ENCODE measurements at regions not wholly inside any gene's neighbourhood (a gene's known extent, or its start where the extent isn't known, plus 50 kb on each side); places are given as distances from the start of the nearest gene placed in this dataset.

DNA sequence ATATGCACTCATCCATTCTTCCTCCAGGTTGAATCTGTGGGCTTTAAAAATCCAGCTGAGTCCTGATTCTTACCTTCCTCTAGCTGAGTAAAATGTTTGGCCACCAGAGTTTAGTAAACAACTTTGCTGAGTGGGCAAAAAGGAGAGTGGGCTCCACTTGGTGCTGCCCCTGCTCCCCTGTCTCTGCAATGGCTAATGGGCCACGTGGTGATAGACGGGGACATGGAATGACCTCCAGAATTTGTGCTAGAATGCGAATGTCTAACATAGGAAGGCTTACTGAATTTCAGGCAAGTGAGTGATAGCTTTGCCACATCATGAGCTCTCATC is 137.3 kb upstream of the CES5A start:
- TF ChIP-seq CEBPB (IDR thresholded peaks at IDR 0.05): no peak
- TF ChIP-seq FOXM1 (IDR thresholded peaks at IDR 0.05; ENCODE audit: borderline replicate concordance, low read depth): no peak
- TF ChIP-seq TAF1 (IDR thresholded peaks at IDR 0.05; ENCODE audit: low read depth): no peak
- TF ChIP-seq CREB1 (IDR thresholded peaks at IDR 0.05; ENCODE audit: low read depth): no peak
- TF ChIP-seq TCF12 (IDR thresholded peaks at IDR 0.05; ENCODE audit: low read depth): no peak
- no peak for TF ChIP-seq EGR1 (IDR thresholded peaks at IDR 0.05)
- no peak for TF ChIP-seq ZBTB7A (IDR thresholded peaks at IDR 0.05; ENCODE audit: low read depth)
- TF ChIP-seq, protein P1, sequence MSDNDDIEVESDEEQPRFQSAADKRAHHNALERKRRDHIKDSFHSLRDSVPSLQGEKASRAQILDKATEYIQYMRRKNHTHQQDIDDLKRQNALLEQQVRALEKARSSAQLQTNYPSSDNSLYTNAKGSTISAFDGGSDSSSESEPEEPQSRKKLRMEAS (IDR thresholded peaks at IDR 0.05): no peak
- no peak for TF ChIP-seq YY1 (IDR thresholded peaks at IDR 0.05; ENCODE audit: low read depth)
- TF ChIP-seq, protein P2, sequence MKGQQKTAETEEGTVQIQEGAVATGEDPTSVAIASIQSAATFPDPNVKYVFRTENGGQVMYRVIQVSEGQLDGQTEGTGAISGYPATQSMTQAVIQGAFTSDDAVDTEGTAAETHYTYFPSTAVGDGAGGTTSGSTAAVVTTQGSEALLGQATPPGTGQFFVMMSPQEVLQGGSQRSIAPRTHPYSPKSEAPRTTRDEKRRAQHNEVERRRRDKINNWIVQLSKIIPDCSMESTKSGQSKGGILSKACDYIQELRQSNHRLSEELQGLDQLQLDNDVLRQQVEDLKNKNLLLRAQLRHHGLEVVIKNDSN (IDR thresholded peaks at IDR 0.05): no peak
- TF ChIP-seq, protein P3, sequence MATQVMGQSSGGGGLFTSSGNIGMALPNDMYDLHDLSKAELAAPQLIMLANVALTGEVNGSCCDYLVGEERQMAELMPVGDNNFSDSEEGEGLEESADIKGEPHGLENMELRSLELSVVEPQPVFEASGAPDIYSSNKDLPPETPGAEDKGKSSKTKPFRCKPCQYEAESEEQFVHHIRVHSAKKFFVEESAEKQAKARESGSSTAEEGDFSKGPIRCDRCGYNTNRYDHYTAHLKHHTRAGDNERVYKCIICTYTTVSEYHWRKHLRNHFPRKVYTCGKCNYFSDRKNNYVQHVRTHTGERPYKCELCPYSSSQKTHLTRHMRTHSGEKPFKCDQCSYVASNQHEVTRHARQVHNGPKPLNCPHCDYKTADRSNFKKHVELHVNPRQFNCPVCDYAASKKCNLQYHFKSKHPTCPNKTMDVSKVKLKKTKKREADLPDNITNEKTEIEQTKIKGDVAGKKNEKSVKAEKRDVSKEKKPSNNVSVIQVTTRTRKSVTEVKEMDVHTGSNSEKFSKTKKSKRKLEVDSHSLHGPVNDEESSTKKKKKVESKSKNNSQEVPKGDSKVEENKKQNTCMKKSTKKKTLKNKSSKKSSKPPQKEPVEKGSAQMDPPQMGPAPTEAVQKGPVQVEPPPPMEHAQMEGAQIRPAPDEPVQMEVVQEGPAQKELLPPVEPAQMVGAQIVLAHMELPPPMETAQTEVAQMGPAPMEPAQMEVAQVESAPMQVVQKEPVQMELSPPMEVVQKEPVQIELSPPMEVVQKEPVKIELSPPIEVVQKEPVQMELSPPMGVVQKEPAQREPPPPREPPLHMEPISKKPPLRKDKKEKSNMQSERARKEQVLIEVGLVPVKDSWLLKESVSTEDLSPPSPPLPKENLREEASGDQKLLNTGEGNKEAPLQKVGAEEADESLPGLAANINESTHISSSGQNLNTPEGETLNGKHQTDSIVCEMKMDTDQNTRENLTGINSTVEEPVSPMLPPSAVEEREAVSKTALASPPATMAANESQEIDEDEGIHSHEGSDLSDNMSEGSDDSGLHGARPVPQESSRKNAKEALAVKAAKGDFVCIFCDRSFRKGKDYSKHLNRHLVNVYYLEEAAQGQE (IDR thresholded peaks at IDR 0.05; ENCODE audit: low read depth): no peak
- TF ChIP-seq RAD21 (IDR thresholded peaks at IDR 0.05; ENCODE audit: low read depth): no peak
- no peak for TF ChIP-seq NFIC (IDR thresholded peaks at IDR 0.05)

DNA sequence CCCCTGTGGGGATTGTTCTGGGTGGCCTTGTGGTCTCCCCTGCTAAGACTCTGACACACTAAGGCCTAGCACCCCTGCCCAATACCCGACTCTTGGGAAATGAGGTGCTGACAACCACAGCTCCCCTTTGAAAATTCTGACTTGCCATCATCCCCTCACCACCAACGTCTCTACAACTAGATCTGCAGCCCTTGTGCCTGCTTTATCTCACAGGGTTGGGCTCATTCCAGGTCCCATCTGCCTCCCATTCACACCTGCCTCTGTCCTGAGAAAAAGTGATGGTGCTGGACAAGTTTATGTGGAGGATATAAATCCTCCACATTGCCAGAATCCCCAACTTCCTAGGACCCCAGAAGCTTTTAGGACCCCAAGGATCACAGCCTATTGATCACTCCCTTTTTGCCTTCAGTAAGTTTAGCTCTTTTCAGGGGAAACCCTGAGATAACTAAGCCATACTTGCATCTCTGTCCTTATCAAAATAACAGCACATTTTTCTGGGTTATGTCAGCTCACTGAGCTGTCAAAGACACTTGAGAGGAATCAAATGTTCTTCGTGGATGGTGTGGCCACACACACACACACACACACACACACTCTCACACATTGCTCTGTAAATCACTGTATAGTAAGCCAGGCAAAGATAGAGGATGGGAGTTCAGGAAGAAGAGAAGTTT is 136.8 kb upstream of the CES5A start:
- TF ChIP-seq CEBPB (IDR thresholded peaks at IDR 0.05) (no peak), FOXM1 (IDR thresholded peaks at IDR 0.05; ENCODE audit: borderline replicate concordance, low read depth) (no peak), TCF12 (IDR thresholded peaks at IDR 0.05; ENCODE audit: low read depth) (no peak), ZBTB7A (IDR thresholded peaks at IDR 0.05; ENCODE audit: low read depth) (no peak), TEAD4 (IDR thresholded peaks at IDR 0.05) (no peak), CREB1 (IDR thresholded peaks at IDR 0.05; ENCODE audit: low read depth) (no peak), EGR1 (IDR thresholded peaks at IDR 0.05) (no peak)
- TF ChIP-seq, protein P1 (IDR thresholded peaks at IDR 0.05): no peak
- TF ChIP-seq, protein P2 (IDR thresholded peaks at IDR 0.05): no peak

DNA sequence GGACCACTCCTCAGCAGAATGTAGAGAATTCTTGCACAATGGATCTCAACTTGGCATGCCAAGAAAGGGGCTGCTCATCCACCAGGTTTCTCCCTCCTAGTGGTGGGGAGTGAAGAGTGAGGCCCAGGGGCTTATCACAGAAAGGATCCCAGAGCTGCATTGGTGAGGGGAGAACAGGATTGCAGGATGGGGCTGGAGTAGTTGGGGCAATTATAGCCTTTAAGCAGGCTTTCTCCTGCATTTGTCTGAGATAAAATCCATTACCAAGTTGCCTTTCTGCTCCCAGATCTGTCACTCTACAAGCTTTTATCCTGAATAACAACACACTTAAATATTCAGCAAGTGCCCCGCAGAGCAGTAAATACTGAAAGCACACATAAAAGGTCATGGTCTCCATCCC is 130.8 kb upstream of the CES5A start:
- TF ChIP-seq, protein P2 (IDR thresholded peaks at IDR 0.05): no peak
- TF ChIP-seq RAD21 (IDR thresholded peaks at IDR 0.05; ENCODE audit: low read depth): no peak
- TF ChIP-seq TEAD4 (IDR thresholded peaks at IDR 0.05): no peak
- TF ChIP-seq ZBTB7A (IDR thresholded peaks at IDR 0.05; ENCODE audit: low read depth): no peak
- TF ChIP-seq, protein P1 (IDR thresholded peaks at IDR 0.05): no peak
- no peak for TF ChIP-seq EGR1 (IDR thresholded peaks at IDR 0.05)
- no peak for TF ChIP-seq TAF1 (IDR thresholded peaks at IDR 0.05; ENCODE audit: low read depth)
- no peak for TF ChIP-seq CEBPB (IDR thresholded peaks at IDR 0.05)
- TF ChIP-seq EP300 (IDR thresholded peaks at IDR 0.05; ENCODE audit: borderline replicate concordance): no peak
- TF ChIP-seq, protein P3 (IDR thresholded peaks at IDR 0.05; ENCODE audit: low read depth): no peak
- no peak for TF ChIP-seq YY1 (IDR thresholded peaks at IDR 0.05; ENCODE audit: low read depth)
- no peak for TF ChIP-seq FOXM1 (IDR thresholded peaks at IDR 0.05; ENCODE audit: borderline replicate concordance, low read depth)
- TF ChIP-seq TCF12 (IDR thresholded peaks at IDR 0.05; ENCODE audit: low read depth): no peak
- no peak for TF ChIP-seq CREB1 (IDR thresholded peaks at IDR 0.05; ENCODE audit: low read depth)
- no peak for TF ChIP-seq NFIC (IDR thresholded peaks at IDR 0.05)

DNA sequence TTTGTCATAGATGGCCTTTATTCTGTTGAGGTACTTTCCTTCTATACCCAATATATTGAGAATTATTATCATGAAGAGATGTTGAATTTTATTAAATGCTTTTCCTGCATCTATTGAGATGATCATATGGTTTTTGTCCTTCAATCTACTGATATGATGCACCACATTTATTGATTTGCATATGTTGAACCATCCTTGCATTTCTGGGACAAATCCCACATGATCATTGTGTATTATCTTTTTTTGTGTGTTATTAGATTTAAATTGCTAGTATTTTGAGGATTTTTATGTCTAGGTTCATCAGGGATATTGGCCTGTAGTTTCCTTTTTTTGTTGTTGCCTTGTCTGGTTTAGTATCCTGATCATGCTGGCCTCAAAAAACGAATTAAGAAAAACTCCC is 124.5 kb upstream of the CES5A start:
- no peak for TF ChIP-seq YY1 (IDR thresholded peaks at IDR 0.05; ENCODE audit: low read depth)
- no peak for TF ChIP-seq TAF1 (IDR thresholded peaks at IDR 0.05; ENCODE audit: low read depth)
- TF ChIP-seq NFIC (IDR thresholded peaks at IDR 0.05): no peak
- TF ChIP-seq, protein P1 (IDR thresholded peaks at IDR 0.05): no peak
- no peak for TF ChIP-seq ZBTB7A (IDR thresholded peaks at IDR 0.05; ENCODE audit: low read depth)

DNA sequence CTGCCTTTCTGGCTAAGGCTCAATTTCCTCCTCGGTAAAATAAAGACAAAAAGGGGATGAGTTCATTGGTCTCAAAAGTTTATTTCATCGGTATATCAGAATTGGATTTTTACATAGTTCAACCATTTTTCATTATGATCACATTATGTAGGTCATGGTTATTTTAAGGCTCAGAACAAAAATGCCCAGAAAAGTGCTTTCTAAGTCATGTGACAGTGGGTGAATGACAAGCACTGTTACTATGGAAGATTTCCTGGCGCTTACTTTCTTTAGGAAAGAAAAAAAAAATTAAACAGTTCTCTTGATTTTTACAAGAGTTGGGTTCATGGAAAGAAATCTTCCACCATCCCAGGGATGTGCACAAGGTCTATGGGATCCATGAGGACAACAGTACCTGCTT is 117.9 kb upstream of the CES5A start:
- TF ChIP-seq, protein P3 (IDR thresholded peaks at IDR 0.05; ENCODE audit: low read depth): no peak
- TF ChIP-seq TAF1 (IDR thresholded peaks at IDR 0.05; ENCODE audit: low read depth): no peak
- TF ChIP-seq EGR1 (IDR thresholded peaks at IDR 0.05): no peak
- no peak for TF ChIP-seq NFIC (IDR thresholded peaks at IDR 0.05)
- no peak for TF ChIP-seq CREB1 (IDR thresholded peaks at IDR 0.05; ENCODE audit: low read depth)
- TF ChIP-seq YY1 (IDR thresholded peaks at IDR 0.05; ENCODE audit: low read depth): no peak
- TF ChIP-seq ZBTB7A (IDR thresholded peaks at IDR 0.05; ENCODE audit: low read depth): no peak
- no peak for TF ChIP-seq EP300 (IDR thresholded peaks at IDR 0.05; ENCODE audit: borderline replicate concordance)
- TF ChIP-seq FOXM1 (IDR thresholded peaks at IDR 0.05; ENCODE audit: borderline replicate concordance, low read depth): no peak
- TF ChIP-seq, protein P1 (IDR thresholded peaks at IDR 0.05): no peak
- TF ChIP-seq TEAD4 (IDR thresholded peaks at IDR 0.05): no peak
- TF ChIP-seq, protein P2 (IDR thresholded peaks at IDR 0.05): no peak
- TF ChIP-seq TCF12 (IDR thresholded peaks at IDR 0.05; ENCODE audit: low read depth): no peak
- TF ChIP-seq RAD21 (IDR thresholded peaks at IDR 0.05; ENCODE audit: low read depth): no peak

Measured in Ishikawa (cell line).